Naive B cell (primary cell): ENCODE measurements at regions not wholly inside any gene's neighbourhood (a gene's known extent, or its start where the extent isn't known, plus 50 kb on each side); places are given as distances from the start of the nearest gene placed in this dataset.
A peak's percentile ranks its signal among the peaks of the same experiment; 100 is the strongest.
"Not testable (repeated sequence)": the region's sequence is repeated elsewhere in the genome, so short reads cannot be mapped to it uniquely, and the experiment has no call there.

Experiments
- ATAC-seq, 2 donors: fragments of 150-1000 bp; cut with Tn5 transposase; 2 replicates each; pipeline ENCODE4 v1.10.0; 2021; ENCODE audit warnings: low read depth in 2 of 2, mild to moderate bottlenecking in 2 of 2, moderate library complexity in 2 of 2
- DNase-seq: peaks from one replicate; pipeline ENCODE4 v3.0.0; 2022
- H3K27ac Mint-ChIP-seq, 6 donors: one replicate each; pipeline ENCODE4 v1.8.0; 2020 to 2022; ENCODE audit warnings: mild to moderate bottlenecking in 6 of 6, mixed read lengths in 6 of 6, moderate library complexity in 5 of 6, inconsistent platforms in 2 of 6
- H3K27me3 Mint-ChIP-seq, 3 donors: one replicate each; pipeline ENCODE4 v1.8.0; 2021 to 2022; ENCODE audit warnings: mixed read lengths in 3 of 3, mild to moderate bottlenecking in 1 of 3
- H3K36me3 Mint-ChIP-seq, 2 donors: one replicate each; pipeline ENCODE4 v1.8.0; 2020 to 2022; ENCODE audit warnings: mixed read lengths in 2 of 2, inconsistent platforms in 1 of 2, mild to moderate bottlenecking in 1 of 2
- H3K4me1 Mint-ChIP-seq, 3 donors: one replicate each; pipeline ENCODE4 v1.8.0; 2020 to 2022; ENCODE audit warnings: mixed read lengths in 3 of 3, inconsistent platforms in 1 of 3, mild to moderate bottlenecking in 1 of 3, moderate library complexity in 1 of 3
- H3K4me3 Mint-ChIP-seq, 8 donors: one replicate each; pipeline ENCODE4 v1.8.0; 2020 to 2022; ENCODE audit warnings: mild to moderate bottlenecking in 8 of 8, mixed read lengths in 8 of 8, moderate library complexity in 8 of 8, inconsistent platforms in 2 of 8
- H3K9me3 Mint-ChIP-seq, 7 donors: one replicate each; pipeline ENCODE4 v1.8.0; 2020 to 2022; ENCODE audit warnings: mixed read lengths in 7 of 7, mild to moderate bottlenecking in 5 of 7, inconsistent platforms in 2 of 7, moderate library complexity in 1 of 7

- Mint-ChIP-seq H3K4me1 (no peaks in the 10 kb centered on the region), H3K4me3 (no peak overlapping the region), H3K9me3 (peaks cover 4 to 9% (median 7%) of the 10 kb centered on the region in 7 donors), H3K27ac (peak overlapping the region in 1 of 6 donors; percentile 39), H3K27me3 (no peaks in the 10 kb centered on the region), H3K36me3 (no peaks in the 10 kb centered on the region)
- ATAC-seq, result no peak
- DNase-seq, result no peak
These were observed 1257.1 kb downstream of the NSUN3 start for GRCh38 chr3:95319921-95320494.

GRCh38 chr3:95327478-95327877 is 1264.6 kb downstream of the NSUN3 start:
- no peaks in the 10 kb centered on the region for H3K36me3 Mint-ChIP-seq
- no peak for DNase-seq
- no peaks in the 10 kb centered on the region for H3K4me1 Mint-ChIP-seq
- no peak overlapping the region for H3K4me3 Mint-ChIP-seq
- H3K27ac Mint-ChIP-seq, result no peak overlapping the region
- no peak for ATAC-seq
- peaks cover 0 to 18% (median 4%) of the 10 kb centered on the region in 7 donors for H3K9me3 Mint-ChIP-seq
- no peaks in the 10 kb centered on the region for H3K27me3 Mint-ChIP-seq

- H3K27ac Mint-ChIP-seq, result peak overlapping the region in 1 of 6 donors; percentile 74
- no peaks in the 10 kb centered on the region for H3K36me3 Mint-ChIP-seq
- H3K9me3 Mint-ChIP-seq, result peaks cover 0 to 10% (median 3%) of the 10 kb centered on the region in 7 donors
- no peak overlapping the region for H3K4me3 Mint-ChIP-seq
- no peak for ATAC-seq
- no peaks in the 10 kb centered on the region for H3K27me3 Mint-ChIP-seq
- no peaks in the 10 kb centered on the region for H3K4me1 Mint-ChIP-seq
- no peak for DNase-seq
These were observed 1271.0 kb downstream of the NSUN3 start for GRCh38 chr3:95333826-95334225.

DNA sequence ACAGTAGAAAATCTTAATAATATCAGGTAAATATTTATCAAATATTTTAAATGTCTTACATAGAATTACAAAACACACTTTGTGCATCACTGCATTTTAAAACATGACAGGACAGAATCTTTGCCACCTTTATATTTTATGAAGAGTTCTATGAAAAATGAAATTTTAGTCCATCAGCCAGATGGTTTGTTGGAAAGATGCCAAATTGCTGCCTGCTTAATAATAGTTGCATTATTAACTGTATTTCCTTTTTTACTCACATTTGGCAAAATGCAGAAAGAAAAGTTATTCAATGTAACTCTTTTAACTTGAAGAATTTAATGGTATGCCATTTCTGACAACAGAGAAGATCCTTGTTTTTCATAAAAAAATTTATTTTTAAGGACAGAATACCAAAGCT is 1271.6 kb downstream of the NSUN3 start:
- H3K27ac Mint-ChIP-seq, result no peak overlapping the region
- ATAC-seq (no peak), DNase-seq (no peak)
- peaks cover 0 to 9% (median 3%) of the 10 kb centered on the region in 7 donors for H3K9me3 Mint-ChIP-seq
- no peaks in the 10 kb centered on the region for H3K27me3 Mint-ChIP-seq
- no peaks in the 10 kb centered on the region for H3K4me1 Mint-ChIP-seq
- no peak overlapping the region for H3K4me3 Mint-ChIP-seq
- no peaks in the 10 kb centered on the region for H3K36me3 Mint-ChIP-seq

DNA sequence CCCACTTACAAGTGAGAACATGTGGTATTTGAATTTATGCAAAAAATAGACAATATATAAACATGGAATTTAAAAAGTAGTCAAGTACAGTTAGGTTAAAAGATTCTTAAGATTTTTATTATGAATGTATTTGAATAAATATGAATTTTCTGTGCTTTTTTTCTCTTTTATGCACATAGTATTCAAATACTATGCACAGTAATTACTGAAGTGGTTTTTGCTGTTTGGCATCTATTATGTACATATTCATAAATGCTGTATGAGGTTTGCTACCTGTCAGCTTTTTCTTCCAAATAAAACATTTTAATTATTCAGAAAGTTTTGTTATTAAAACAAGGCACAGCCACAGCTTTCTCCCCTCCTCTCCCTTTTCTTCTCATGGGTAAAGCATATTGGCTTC is 1272.7 kb downstream of the NSUN3 start:
- Mint-ChIP-seq H3K4me3 (no peak overlapping the region), H3K27ac (no peak overlapping the region), H3K36me3 (no peaks in the 10 kb centered on the region), H3K4me1 (no peaks in the 10 kb centered on the region), H3K9me3 (peaks cover 0 to 5% (median 4%) of the 10 kb centered on the region in 7 donors), H3K27me3 (no peaks in the 10 kb centered on the region)
- DNase-seq, result no peak
- no peak for ATAC-seq

DNA sequence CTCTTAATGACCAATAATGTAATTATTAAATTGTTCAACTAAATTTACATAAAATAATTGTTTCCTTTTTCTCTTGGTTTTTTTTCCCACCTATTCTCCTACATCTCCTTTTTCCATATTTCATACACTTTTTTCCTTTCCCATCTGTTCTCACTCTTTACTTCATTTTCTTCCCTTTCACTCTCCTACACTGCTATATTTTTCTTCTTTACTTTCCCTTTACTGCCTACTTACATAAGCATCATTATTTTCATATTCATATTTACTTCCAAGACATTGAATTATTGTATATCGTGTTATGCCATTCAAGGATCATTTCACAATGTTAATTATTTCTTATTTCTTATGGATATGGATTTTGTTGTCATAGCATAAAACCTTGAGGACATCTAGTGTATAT is 1275.6 kb downstream of the NSUN3 start:
- DNase-seq (no peak), ATAC-seq (no peak)
- H3K4me3 Mint-ChIP-seq, result no peak overlapping the region
- no peaks in the 10 kb centered on the region for H3K27me3 Mint-ChIP-seq
- no peaks in the 10 kb centered on the region for H3K36me3 Mint-ChIP-seq
- H3K27ac Mint-ChIP-seq, result no peak overlapping the region
- peaks cover 0 to 5% (median 3%) of the 10 kb centered on the region in 7 donors for H3K9me3 Mint-ChIP-seq
- no peaks in the 10 kb centered on the region for H3K4me1 Mint-ChIP-seq

- Mint-ChIP-seq H3K36me3 (no peaks in the 10 kb centered on the region), H3K4me3 (no peak overlapping the region), H3K27me3 (no peaks in the 10 kb centered on the region), H3K4me1 (no peaks in the 10 kb centered on the region), H3K9me3 (peaks cover 0 to 5% (median 4%) of the 10 kb centered on the region in 7 donors), H3K27ac (no peak overlapping the region)
- DNase-seq, result no peak
- no peak for ATAC-seq
These were observed 1278.5 kb downstream of the NSUN3 start for GRCh38 chr3:95341314-95341713.

DNA sequence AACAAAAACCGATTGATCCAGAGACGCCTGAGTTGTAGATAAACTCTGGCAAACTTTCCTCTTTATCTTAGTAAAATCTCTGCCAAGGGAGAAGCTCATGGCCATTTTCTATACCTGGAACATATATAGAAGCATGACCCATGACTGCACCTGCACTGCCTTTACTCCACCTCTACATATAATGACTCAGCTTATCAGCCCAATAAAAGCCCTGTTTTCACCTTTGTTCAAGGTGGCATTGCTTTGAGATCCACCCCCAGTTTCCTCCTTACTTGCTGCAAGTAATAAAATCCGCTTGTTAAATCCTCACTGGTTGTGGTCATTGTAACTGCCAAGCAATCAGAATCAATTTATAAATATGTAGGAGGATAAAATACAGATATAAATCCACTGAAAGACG is 1280.4 kb downstream of the NSUN3 start:
- Mint-ChIP-seq H3K36me3 (no peaks in the 10 kb centered on the region), H3K4me3 (no peak overlapping the region), H3K27me3 (no peaks in the 10 kb centered on the region), H3K9me3 (peaks cover 0 to 7% (median 4%) of the 10 kb centered on the region in 7 donors), H3K27ac (no peak overlapping the region), H3K4me1 (no peaks in the 10 kb centered on the region)
- no peak for ATAC-seq
- DNase-seq, result no peak

DNA sequence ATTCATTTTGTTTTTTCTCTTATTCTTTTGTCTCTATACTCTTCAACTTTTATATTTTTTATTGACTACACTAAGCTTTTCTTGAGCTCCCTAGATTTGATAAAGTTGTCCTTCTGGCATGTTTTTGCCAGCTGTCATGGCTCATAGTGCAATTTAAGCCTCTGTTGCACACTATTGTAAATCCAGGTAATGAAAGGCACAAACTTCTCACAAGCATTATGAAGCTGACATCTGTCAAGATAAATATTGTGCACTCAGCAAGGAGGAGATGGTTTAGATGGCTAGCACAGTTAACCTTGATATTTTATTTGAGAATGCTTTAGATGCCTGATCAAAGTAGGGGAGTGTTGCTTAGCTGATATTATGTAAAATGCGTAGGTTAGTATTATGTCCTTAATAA is 1280.9 kb downstream of the NSUN3 start:
- H3K9me3 Mint-ChIP-seq, result peaks cover 0 to 8% (median 3%) of the 10 kb centered on the region in 7 donors
- no peaks in the 10 kb centered on the region for H3K36me3 Mint-ChIP-seq
- DNase-seq (no peak), ATAC-seq (no peak)
- no peak overlapping the region for H3K27ac Mint-ChIP-seq
- no peak overlapping the region for H3K4me3 Mint-ChIP-seq
- no peaks in the 10 kb centered on the region for H3K4me1 Mint-ChIP-seq
- no peaks in the 10 kb centered on the region for H3K27me3 Mint-ChIP-seq

- not testable (repeated sequence) for H3K36me3 Mint-ChIP-seq, ATAC-seq, H3K4me3 Mint-ChIP-seq, DNase-seq, H3K27ac Mint-ChIP-seq, H3K4me1 Mint-ChIP-seq, H3K9me3 Mint-ChIP-seq, H3K27me3 Mint-ChIP-seq
These were observed 1285.1 kb downstream of the NSUN3 start for GRCh38 chr3:95347936-95348335.

DNA sequence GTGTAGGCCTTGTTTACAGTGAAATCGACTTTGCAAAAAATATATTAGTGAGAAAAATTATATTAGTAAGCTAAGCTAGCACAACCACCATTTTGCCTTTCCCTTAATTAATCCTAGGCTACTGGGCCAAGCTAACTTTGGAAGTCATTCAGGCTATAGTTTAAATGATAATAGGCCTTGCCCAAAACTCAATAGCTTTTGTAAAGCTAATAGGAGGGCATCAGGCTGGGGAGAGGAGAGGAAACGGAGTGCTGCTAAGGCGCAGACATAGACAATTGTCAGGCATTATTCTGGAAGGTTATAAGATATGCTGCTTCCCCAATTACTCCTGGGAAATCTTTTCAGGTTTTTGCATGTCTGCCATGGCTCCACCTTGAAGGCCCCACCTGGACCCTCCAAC is 1286.0 kb downstream of the NSUN3 start:
- H3K9me3 Mint-ChIP-seq, result peaks cover 0 to 4% (median 0%) of the 10 kb centered on the region in 7 donors
- DNase-seq (no peak), ATAC-seq (no peak)
- no peak overlapping the region for H3K27ac Mint-ChIP-seq
- no peak overlapping the region for H3K4me3 Mint-ChIP-seq
- H3K36me3 Mint-ChIP-seq, result no peaks in the 10 kb centered on the region
- H3K4me1 Mint-ChIP-seq, result no peaks in the 10 kb centered on the region
- no peaks in the 10 kb centered on the region for H3K27me3 Mint-ChIP-seq

- H3K9me3 Mint-ChIP-seq, result peaks cover 0 to 5% (median 0%) of the 10 kb centered on the region in 7 donors
- no peak for ATAC-seq
- no peak overlapping the region for H3K27ac Mint-ChIP-seq
- no peaks in the 10 kb centered on the region for H3K36me3 Mint-ChIP-seq
- H3K4me3 Mint-ChIP-seq, result no peak overlapping the region
- H3K4me1 Mint-ChIP-seq, result no peaks in the 10 kb centered on the region
- H3K27me3 Mint-ChIP-seq, result no peaks in the 10 kb centered on the region
- no peak for DNase-seq
These were observed 1287.2 kb downstream of the NSUN3 start for GRCh38 chr3:95350049-95350448.

DNA sequence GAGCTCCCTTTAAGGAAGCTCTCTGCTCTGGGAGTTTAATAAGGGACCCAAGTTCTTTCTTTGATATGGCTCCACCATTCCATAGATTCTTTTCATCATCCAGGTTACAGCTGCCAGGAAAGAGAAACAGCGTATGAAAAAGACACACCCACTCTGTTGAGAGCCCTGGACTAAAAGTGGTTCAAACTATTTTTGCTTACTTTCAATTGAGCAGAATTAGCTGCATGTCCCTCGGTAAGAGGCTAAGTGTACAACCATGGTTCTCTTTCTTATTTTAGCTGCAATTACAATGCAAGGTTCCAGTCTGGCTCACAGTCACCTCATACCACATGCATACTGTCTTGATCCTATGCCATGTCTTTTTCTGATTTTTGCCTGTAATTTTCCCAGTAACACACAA is 1288.3 kb downstream of the NSUN3 start:
- Mint-ChIP-seq H3K27ac (no peak overlapping the region), H3K4me1 (no peaks in the 10 kb centered on the region), H3K4me3 (no peak overlapping the region), H3K36me3 (no peaks in the 10 kb centered on the region), H3K27me3 (no peaks in the 10 kb centered on the region), H3K9me3 (peaks cover 0 to 5% (median 0%) of the 10 kb centered on the region in 7 donors)
- DNase-seq, result no peak
- no peak for ATAC-seq

GRCh38 chr3:95352471-95352870 is 1289.6 kb downstream of the NSUN3 start:
- no peaks in the 10 kb centered on the region for H3K36me3 Mint-ChIP-seq
- no peak for DNase-seq
- no peaks in the 10 kb centered on the region for H3K4me1 Mint-ChIP-seq
- no peak overlapping the region for H3K4me3 Mint-ChIP-seq
- no peak for ATAC-seq
- no peaks in the 10 kb centered on the region for H3K27me3 Mint-ChIP-seq
- no peak overlapping the region for H3K27ac Mint-ChIP-seq
- peaks cover 0 to 7% (median 1%) of the 10 kb centered on the region in 7 donors for H3K9me3 Mint-ChIP-seq

- no peak for DNase-seq
- H3K27me3 Mint-ChIP-seq, result no peaks in the 10 kb centered on the region
- ATAC-seq, result no peak
- H3K36me3 Mint-ChIP-seq, result no peaks in the 10 kb centered on the region
- no peaks in the 10 kb centered on the region for H3K4me1 Mint-ChIP-seq
- peaks cover 0 to 6% (median 1%) of the 10 kb centered on the region in 7 donors for H3K9me3 Mint-ChIP-seq
- no peak overlapping the region for H3K4me3 Mint-ChIP-seq
- H3K27ac Mint-ChIP-seq, result no peak overlapping the region
These were observed 1291.6 kb downstream of the NSUN3 start for GRCh38 chr3:95354489-95354888.
